ENCODE measurements at regions not wholly inside any gene's neighbourhood (a gene's known extent, or its start where the extent isn't known, plus 50 kb on each side); places are given as distances from the start of the nearest gene placed in this dataset.

DNA sequence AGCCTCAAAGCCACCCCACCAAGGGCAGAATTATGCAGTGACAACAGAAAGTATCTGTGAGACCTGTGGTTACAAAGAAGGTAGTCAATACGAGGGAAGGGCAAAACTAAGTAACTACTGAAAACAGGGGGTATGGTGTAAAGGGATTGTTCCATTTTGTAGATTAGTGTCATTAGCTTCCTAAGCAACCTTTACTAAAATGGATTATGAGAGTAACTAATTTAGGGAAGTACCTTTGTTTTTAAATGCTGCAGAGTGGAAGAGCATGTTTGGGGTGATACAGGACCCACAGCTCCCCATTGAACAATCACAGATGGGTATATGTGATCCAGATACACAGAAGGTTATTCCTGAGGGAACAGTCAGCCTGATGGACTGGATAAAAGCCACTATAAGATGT is 51.3 kb upstream of the TAC1 start:
- H2BK12ac ChIP-seq (ENCODE audit: low read depth, low read length): no peak overlapping the region
- no peak overlapping the region for H3K23ac ChIP-seq (ENCODE audit: insufficient read length)
- H3K9me3 ChIP-seq (ENCODE audit: insufficient read depth in 2 of 2, low read depth in 1 of 2, low read length in 1 of 2): no peaks in the 10 kb centered on the region
- no peak overlapping the region for H2BK120ac ChIP-seq (replicated peaks; ENCODE audit: low read depth, low read length)
- H3K18ac ChIP-seq (ENCODE audit: extremely low read depth, low read length): no peak overlapping the region
- no peaks in the 10 kb centered on the region for H3K36me3 ChIP-seq (ENCODE audit: control insufficient read depth in 2 of 4, insufficient read depth in 4 of 4, low read length in 3 of 4)
- H3K9ac ChIP-seq (replicated peaks in 1 of 4; ENCODE audit: extremely low read depth in 1 of 4, low read depth in 3 of 4, low read length in 3 of 4): no peak overlapping the region
- H2AFZ ChIP-seq (ENCODE audit: low read length): no peak overlapping the region
- no peaks in the 10 kb centered on the region for H3K27me3 ChIP-seq (replicated peaks in 1 of 4; ENCODE audit: control insufficient read depth in 3 of 4, extremely low read depth in 1 of 4, insufficient read depth in 3 of 4, low read length in 3 of 4)
- no peak overlapping the region for H3K27ac ChIP-seq (ENCODE audit: low read depth, low read length)
- H2BK15ac ChIP-seq (ENCODE audit: low read length): no peak overlapping the region
- no peak overlapping the region for H2BK5ac ChIP-seq (ENCODE audit: low read depth, low read length)
- no peaks in the 10 kb centered on the region for H3K23me2 ChIP-seq (ENCODE audit: low read depth, low read length)
- H3K4me2 ChIP-seq (ENCODE audit: insufficient read depth in 1 of 2, low read depth in 2 of 2, low read length in 2 of 2): no peak overlapping the region
- H4K8ac ChIP-seq (ENCODE audit: extremely low read depth, insufficient read depth, low read length): no peak overlapping the region
- no peak overlapping the region for H3K4ac ChIP-seq (replicated peaks; ENCODE audit: insufficient read length, low read depth, low read length)
- H3K4me3 ChIP-seq (ENCODE audit: extremely low read depth in 1 of 4, insufficient read depth in 2 of 4, low read depth in 3 of 4, low read length in 4 of 4): no peak overlapping the region
- no peaks in the 10 kb centered on the region for H3K79me1 ChIP-seq (ENCODE audit: low read depth, low read length)
- ChIA-PET CTCF (ENCODE audit: partially characterized antibody) (interaction anchor here (0.8 to 1.4 kb wide), 4 partner anchors 9 to 155 kb away, joined by 3 to 4 read pairs (median 4); no protein-coding TSS in a partner anchor), POLR2A (ENCODE audit: partially characterized antibody) (interaction anchor here (1.0 kb wide), 1 partner anchor 202 kb away, joined by 3 read pairs; no protein-coding TSS in a partner anchor)
- no peaks in the 10 kb centered on the region for H3K79me2 ChIP-seq (ENCODE audit: control insufficient read depth in 1 of 2, insufficient read depth in 2 of 2, low read length in 2 of 2)
- no peak overlapping the region for H3K14ac ChIP-seq (ENCODE audit: insufficient read length)
- H3K4me1 ChIP-seq (replicated peaks in 1 of 4; ENCODE audit: control insufficient read depth in 3 of 4, insufficient read depth in 4 of 4, low read length in 3 of 4): no peaks in the 10 kb centered on the region
- H4K5ac ChIP-seq (ENCODE audit: insufficient read length, low read depth, low read length): no peak overlapping the region
- no peak overlapping the region for H2AK5ac ChIP-seq (ENCODE audit: low read depth, low read length)
- no peak overlapping the region for H3K56ac ChIP-seq (replicated peaks; ENCODE audit: insufficient read length, low read depth, low read length)
- H4K20me1 ChIP-seq (replicated peaks in 1 of 2; ENCODE audit: control insufficient read depth in 1 of 2, insufficient read depth in 2 of 2, low read length in 2 of 2): no peaks in the 10 kb centered on the region
- TF ChIP-seq CHD1 (IDR thresholded peaks at IDR 0.05; ENCODE audit: low read depth, low read length) (no peak), SIN3A (conservative IDR thresholded peaks at IDR 0.05 in 1 of 2, IDR thresholded peaks at IDR 0.05 in 1 of 2; ENCODE audit: low read depth in 1 of 2, low read length in 2 of 2) (no peak), BCL11A (IDR thresholded peaks at IDR 0.05; ENCODE audit: low read depth in 2 of 2, low read length in 2 of 2) (no peak), EZH2 (IDR thresholded peaks at IDR 0.05; ENCODE audit: low read depth, low read length, severe bottlenecking) (no peak), POLR2A (IDR thresholded peaks at IDR 0.05; ENCODE audit: control extremely low read depth in 1 of 2, low read depth in 2 of 2, low read length in 2 of 2) (no peak), CREB1 (IDR thresholded peaks at IDR 0.05) (no peak), BACH1 (IDR thresholded peaks at IDR 0.05; ENCODE audit: low read length) (no peak), CHD2 (IDR thresholded peaks at IDR 0.05; ENCODE audit: low read length) (no peak), SIRT6 (IDR thresholded peaks at IDR 0.05; ENCODE audit: low read length) (no peak), ZNF274 (IDR thresholded peaks at IDR 0.05; ENCODE audit: borderline replicate concordance, extremely low read depth, low read length) (no peak)
- DNase-seq (ENCODE audit: low read depth in 1 of 2, low spot score in 2 of 2) (no peak), FAIRE-seq (no peak)
- no peak overlapping the region for H2BK20ac ChIP-seq (ENCODE audit: low read length)
- H4K91ac ChIP-seq (replicated peaks; ENCODE audit: insufficient read length, low read length): no peak overlapping the region
- WGBS, 2 experiments (ENCODE audit: extremely low coverage in 1 of 2, insufficient coverage in 1 of 2, insufficient read length in 1 of 2, insufficient replicate concordance in 2 of 2, low coverage in 1 of 2, low lambda C conversion rate in 2 of 2, missing lambda C conversion rate in 1 of 2): 88% methylated on average over 1 of the region's 1 CpG; no CpG with 5 or more reads in 1 of the 2 experiments
